HEK293 (cell line): ENCODE measurements at regions not wholly inside any gene's neighbourhood (a gene's known extent, or its start where the extent isn't known, plus 50 kb on each side); places are given as distances from the start of the nearest gene placed in this dataset.

Experiments
- CTCF ChIP-seq: fragments of 450-650 bp; formaldehyde crosslinking; IDR thresholded peaks from 2 replicates; pipeline ENCODE4 v1.5.1; 2016; ENCODE audit warnings: missing biosample characterization, missing genetic modification characterization
- OVOL3 ChIP-seq: fragments of 450-650 bp; formaldehyde crosslinking; IDR thresholded peaks from 2 replicates; pipeline ENCODE4 v1.5.1; 2016; ENCODE audit warnings: missing biosample characterization, missing genetic modification characterization
- ZNF747 ChIP-seq: fragments of 450-650 bp; formaldehyde crosslinking; IDR thresholded peaks from 2 replicates; pipeline ENCODE4 v1.5.1; 2016; ENCODE audit warnings: missing biosample characterization, missing genetic modification characterization

DNA sequence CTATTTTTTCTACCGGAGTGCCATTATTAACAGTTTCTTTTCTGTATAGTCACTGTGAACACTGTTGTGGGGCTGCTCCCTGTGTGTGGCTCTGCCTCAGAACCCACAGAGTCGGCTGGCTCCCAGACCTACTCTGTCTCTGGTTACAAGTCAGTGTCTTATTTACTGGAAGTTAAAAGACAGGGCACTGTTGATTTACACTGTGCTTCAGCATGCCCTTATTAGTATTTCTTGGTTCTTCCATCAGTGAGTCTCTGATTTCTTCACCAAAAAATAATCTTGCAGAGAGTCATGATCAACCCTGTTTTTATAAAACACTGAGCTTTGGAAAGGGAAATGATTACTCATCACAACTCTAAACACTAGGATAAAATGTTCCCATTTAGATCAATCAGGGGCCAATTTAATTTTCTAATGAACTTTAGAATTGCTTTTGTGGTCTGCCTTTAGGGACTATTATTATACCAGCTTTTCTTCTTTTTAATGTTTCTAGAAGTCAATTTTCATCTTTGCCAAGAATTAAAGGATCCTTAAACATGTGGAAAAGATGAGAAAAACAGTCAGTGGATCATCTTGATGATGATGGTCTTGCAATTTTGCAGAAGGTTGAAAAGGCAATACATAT lies 92.6 kb downstream of the UTRN start:
- TF ChIP-seq CTCF (tag by site-specific recombination), result no peak
- no peak for TF ChIP-seq OVOL3 (tag by site-specific recombination)
- TF ChIP-seq ZNF747 (tag by site-specific recombination), result no peak
